Osteocyte (in vitro differentiated cells): ENCODE measurements at regions not wholly inside any gene's neighbourhood (a gene's known extent, or its start where the extent isn't known, plus 50 kb on each side); places are given as distances from the start of the nearest gene placed in this dataset.

Source experiments
- DNase-seq: peaks from one replicate; pipeline ENCODE4 v3.0.0; 2021; ENCODE audit warnings: mixed read lengths; ENCODE audit not compliant: unreplicated experiment; ENCODE audit errors: extremely low spot score
- H3K27ac Mint-ChIP-seq: one replicate; pipeline ENCODE4 v1.8.0; 2021; ENCODE audit warnings: mild to moderate bottlenecking, mixed read lengths; ENCODE audit not compliant: unreplicated experiment
- H3K27me3 Mint-ChIP-seq: one replicate; pipeline ENCODE4 v1.8.0; 2021; ENCODE audit warnings: mixed read lengths; ENCODE audit not compliant: unreplicated experiment
- H3K36me3 Mint-ChIP-seq: one replicate; pipeline ENCODE4 v1.8.0; 2021; ENCODE audit warnings: mixed read lengths; ENCODE audit not compliant: unreplicated experiment
- H3K4me1 Mint-ChIP-seq: one replicate; pipeline ENCODE4 v1.8.0; 2021; ENCODE audit warnings: mixed read lengths; ENCODE audit not compliant: unreplicated experiment
- H3K4me3 Mint-ChIP-seq: one replicate; pipeline ENCODE4 v1.8.0; 2021; ENCODE audit warnings: mild to moderate bottlenecking, moderate library complexity, mixed read lengths; ENCODE audit not compliant: unreplicated experiment
- H3K9me3 Mint-ChIP-seq: one replicate; pipeline ENCODE4 v1.8.0; 2021; ENCODE audit warnings: mixed read lengths; ENCODE audit not compliant: unreplicated experiment
- TF ChIP-seq, protein P1 (sequence below): fragments of 200-600 bp; sonication (generic); IDR thresholded peaks from 2 replicates; pipeline ENCODE4 v1.5.0; 2021; ENCODE audit warnings: antibody characterized with exemption, mild to moderate bottlenecking, moderate library complexity

- Mint-ChIP-seq H3K27me3 (no peaks in the 10 kb centered on the region), H3K27ac (no peak overlapping the region), H3K4me3 (no peak overlapping the region), H3K4me1 (no peaks in the 10 kb centered on the region), H3K36me3 (no peaks in the 10 kb centered on the region), H3K9me3 (peaks cover 17% of the 10 kb centered on the region)
- no peak for DNase-seq
- TF ChIP-seq, protein P1, sequence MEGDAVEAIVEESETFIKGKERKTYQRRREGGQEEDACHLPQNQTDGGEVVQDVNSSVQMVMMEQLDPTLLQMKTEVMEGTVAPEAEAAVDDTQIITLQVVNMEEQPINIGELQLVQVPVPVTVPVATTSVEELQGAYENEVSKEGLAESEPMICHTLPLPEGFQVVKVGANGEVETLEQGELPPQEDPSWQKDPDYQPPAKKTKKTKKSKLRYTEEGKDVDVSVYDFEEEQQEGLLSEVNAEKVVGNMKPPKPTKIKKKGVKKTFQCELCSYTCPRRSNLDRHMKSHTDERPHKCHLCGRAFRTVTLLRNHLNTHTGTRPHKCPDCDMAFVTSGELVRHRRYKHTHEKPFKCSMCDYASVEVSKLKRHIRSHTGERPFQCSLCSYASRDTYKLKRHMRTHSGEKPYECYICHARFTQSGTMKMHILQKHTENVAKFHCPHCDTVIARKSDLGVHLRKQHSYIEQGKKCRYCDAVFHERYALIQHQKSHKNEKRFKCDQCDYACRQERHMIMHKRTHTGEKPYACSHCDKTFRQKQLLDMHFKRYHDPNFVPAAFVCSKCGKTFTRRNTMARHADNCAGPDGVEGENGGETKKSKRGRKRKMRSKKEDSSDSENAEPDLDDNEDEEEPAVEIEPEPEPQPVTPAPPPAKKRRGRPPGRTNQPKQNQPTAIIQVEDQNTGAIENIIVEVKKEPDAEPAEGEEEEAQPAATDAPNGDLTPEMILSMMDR, result no peak
These were observed 102.7 kb downstream of the VCX3A start for GRCh38 chrX:6432226-6432625.

GRCh38 chrX:6407542-6407941, 127.4 kb downstream of the VCX3A start:
- Mint-ChIP-seq H3K9me3 (peaks cover 33% of the 10 kb centered on the region), H3K27ac (no peak overlapping the region), H3K4me3 (no peak overlapping the region), H3K4me1 (no peaks in the 10 kb centered on the region), H3K36me3 (no peaks in the 10 kb centered on the region), H3K27me3 (no peaks in the 10 kb centered on the region)
- TF ChIP-seq, protein P1, result no peak
- DNase-seq, result no peak

DNA sequence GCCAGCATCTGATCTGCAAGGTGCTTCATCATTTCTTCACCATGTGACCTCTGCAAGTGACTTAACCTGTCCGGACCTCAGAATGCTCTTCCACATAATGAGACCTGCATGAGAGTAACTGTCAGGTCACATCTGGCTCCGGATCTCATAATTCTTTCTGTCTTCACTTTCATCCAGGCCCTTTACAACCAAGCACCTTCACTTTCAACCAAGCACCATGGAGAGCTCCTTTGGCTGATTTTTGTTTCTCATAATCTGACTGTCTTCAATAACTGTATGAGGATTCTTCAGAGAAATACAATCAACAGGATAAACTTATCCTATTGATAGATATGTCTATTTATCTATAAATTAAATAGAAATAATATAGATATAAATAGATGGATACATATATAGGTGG, 148.1 kb downstream of the VCX3A start:
- TF ChIP-seq, protein P1, result no peak
- Mint-ChIP-seq H3K9me3 (peaks cover 48% of the 10 kb centered on the region), H3K36me3 (no peaks in the 10 kb centered on the region), H3K27ac (no peak overlapping the region), H3K4me3 (no peak overlapping the region), H3K27me3 (no peaks in the 10 kb centered on the region), H3K4me1 (no peaks in the 10 kb centered on the region)
- no peak for DNase-seq

- Mint-ChIP-seq H3K36me3 (no peaks in the 10 kb centered on the region), H3K27me3 (no peaks in the 10 kb centered on the region), H3K4me3 (no peak overlapping the region), H3K27ac (no peak overlapping the region), H3K9me3 (peaks cover 49% of the 10 kb centered on the region), H3K4me1 (no peaks in the 10 kb centered on the region)
- TF ChIP-seq, protein P1, result no peak
- no peak for DNase-seq
These were observed 150.0 kb downstream of the VCX3A start for GRCh38 chrX:6384921-6385320.

GRCh38 chrX:6384371-6384770, 150.5 kb downstream of the VCX3A start:
- Mint-ChIP-seq H3K4me1 (no peaks in the 10 kb centered on the region), H3K27ac (no peak overlapping the region), H3K9me3 (peaks cover 49% of the 10 kb centered on the region), H3K27me3 (no peaks in the 10 kb centered on the region), H3K4me3 (no peak overlapping the region), H3K36me3 (no peaks in the 10 kb centered on the region)
- no peak for DNase-seq
- TF ChIP-seq, protein P1, result no peak
